ENCODE measurements at regions not wholly inside any gene's neighbourhood (a gene's known extent, or its start where the extent isn't known, plus 50 kb on each side); places are given as distances from the start of the nearest gene placed in this dataset.
A peak's percentile ranks its signal among the peaks of the same experiment; 100 is the strongest.

GRCh38 chr4:123976285-123976684, 579.7 kb downstream of the SPRY1 start:
- no peaks in the 10 kb centered on the region for H3K9me3 ChIP-seq (ENCODE audit: control insufficient read depth, low read length)
- H3K27me3 ChIP-seq (ENCODE audit: control insufficient read depth in 1 of 2, insufficient read depth in 2 of 2, low read length in 1 of 2), result no peaks in the 10 kb centered on the region
- no peaks in the 10 kb centered on the region for H3K36me3 ChIP-seq (ENCODE audit: control insufficient read depth in 1 of 2, insufficient read depth in 2 of 2, low read length in 1 of 2)
- DNase-seq (no peak), ATAC-seq (ENCODE audit: low FRiP score) (peak; percentile 15)
- no peak overlapping the region for H3K27ac ChIP-seq (ENCODE audit: low read depth in 1 of 2, low read length in 2 of 2)
- 45 to 48% methylated on average over 7 of the region's 7 CpGs for WGBS, 2 donors
- H3K4me1 ChIP-seq (ENCODE audit: control insufficient read depth in 1 of 2, insufficient read depth in 2 of 2, low read length in 2 of 2), result no peaks in the 10 kb centered on the region
- intact Hi-C loops (cut with DNase I), result no loop called here
- no peak overlapping the region for H3K4me3 ChIP-seq (ENCODE audit: low read length in 2 of 2)

- H3K27me3 ChIP-seq (ENCODE audit: control insufficient read depth in 1 of 2, insufficient read depth in 2 of 2, low read length in 1 of 2), result no peaks in the 10 kb centered on the region
- ATAC-seq (ENCODE audit: low FRiP score), result no peak
- intact Hi-C loops (cut with DNase I), result no loop called here
- no peak overlapping the region for H3K4me3 ChIP-seq (ENCODE audit: low read length in 2 of 2)
- H3K9me3 ChIP-seq (ENCODE audit: control insufficient read depth, low read length), result no peaks in the 10 kb centered on the region
- no peak for DNase-seq
- H3K36me3 ChIP-seq (ENCODE audit: control insufficient read depth in 1 of 2, insufficient read depth in 2 of 2, low read length in 1 of 2), result no peaks in the 10 kb centered on the region
- H3K27ac ChIP-seq (ENCODE audit: low read depth in 1 of 2, low read length in 2 of 2), result no peak overlapping the region
- 59 to 63% methylated on average over 2 of the region's 2 CpGs for WGBS, 2 donors
- H3K4me1 ChIP-seq (ENCODE audit: control insufficient read depth in 1 of 2, insufficient read depth in 2 of 2, low read length in 2 of 2), result no peaks in the 10 kb centered on the region
Observed at GRCh38 chr4:123976819-123977218, 580.2 kb downstream of the SPRY1 start.

- intact Hi-C loops (cut with DNase I), result no loop called here
- H3K4me1 ChIP-seq (ENCODE audit: control insufficient read depth in 1 of 2, insufficient read depth in 2 of 2, low read length in 2 of 2), result no peaks in the 10 kb centered on the region
- H3K9me3 ChIP-seq (ENCODE audit: control insufficient read depth, low read length), result no peaks in the 10 kb centered on the region
- 71 to 75% methylated on average over 3 of the region's 3 CpGs for WGBS, 2 donors
- H3K4me3 ChIP-seq (ENCODE audit: low read length in 2 of 2), result no peak overlapping the region
- ATAC-seq (ENCODE audit: low FRiP score) (no peak), DNase-seq (no peak)
- H3K36me3 ChIP-seq (ENCODE audit: control insufficient read depth in 1 of 2, insufficient read depth in 2 of 2, low read length in 1 of 2), result no peaks in the 10 kb centered on the region
- no peaks in the 10 kb centered on the region for H3K27me3 ChIP-seq (ENCODE audit: control insufficient read depth in 1 of 2, insufficient read depth in 2 of 2, low read length in 1 of 2)
- no peak overlapping the region for H3K27ac ChIP-seq (ENCODE audit: low read depth in 1 of 2, low read length in 2 of 2)
Observed at GRCh38 chr4:123977641-123978081, 581.1 kb downstream of the SPRY1 start.

- 81 to 92% methylated on average over 1 of the region's 1 CpG for WGBS, 2 donors
- no peaks in the 10 kb centered on the region for H3K4me1 ChIP-seq (ENCODE audit: control insufficient read depth in 1 of 2, insufficient read depth in 2 of 2, low read length in 2 of 2)
- no peaks in the 10 kb centered on the region for H3K27me3 ChIP-seq (ENCODE audit: control insufficient read depth in 1 of 2, insufficient read depth in 2 of 2, low read length in 1 of 2)
- no peak overlapping the region for H3K27ac ChIP-seq (ENCODE audit: low read depth in 1 of 2, low read length in 2 of 2)
- H3K9me3 ChIP-seq (ENCODE audit: control insufficient read depth, low read length), result no peaks in the 10 kb centered on the region
- no peak for ATAC-seq (ENCODE audit: low FRiP score)
- H3K36me3 ChIP-seq (ENCODE audit: control insufficient read depth in 1 of 2, insufficient read depth in 2 of 2, low read length in 1 of 2), result no peaks in the 10 kb centered on the region
- no peak overlapping the region for H3K4me3 ChIP-seq (ENCODE audit: low read length in 2 of 2)
- DNase-seq, result no peak
- intact Hi-C loops (cut with DNase I), result no loop called here
Observed at GRCh38 chr4:123978637-123979036, 582.0 kb downstream of the SPRY1 start.

- DNase-seq, result no peak
- H3K4me1 ChIP-seq (ENCODE audit: control insufficient read depth in 1 of 2, insufficient read depth in 2 of 2, low read length in 2 of 2), result no peaks in the 10 kb centered on the region
- no peak for ATAC-seq (ENCODE audit: low FRiP score)
- WGBS, 2 donors, result 68 to 80% methylated on average over 2 of the region's 2 CpGs
- H3K27me3 ChIP-seq (ENCODE audit: control insufficient read depth in 1 of 2, insufficient read depth in 2 of 2, low read length in 1 of 2), result no peaks in the 10 kb centered on the region
- no peak overlapping the region for H3K4me3 ChIP-seq (ENCODE audit: low read length in 2 of 2)
- no peaks in the 10 kb centered on the region for H3K9me3 ChIP-seq (ENCODE audit: control insufficient read depth, low read length)
- H3K27ac ChIP-seq (ENCODE audit: low read depth in 1 of 2, low read length in 2 of 2), result no peak overlapping the region
- no peaks in the 10 kb centered on the region for H3K36me3 ChIP-seq (ENCODE audit: control insufficient read depth in 1 of 2, insufficient read depth in 2 of 2, low read length in 1 of 2)
- intact Hi-C loops (cut with DNase I), result no loop called here
Observed at GRCh38 chr4:123980736-123981300, 584.2 kb downstream of the SPRY1 start.

GRCh38 chr4:123984886-123985285, 588.3 kb downstream of the SPRY1 start:
- WGBS, 2 donors, result 28 to 35% methylated on average over 3 of the region's 3 CpGs
- no peak for ATAC-seq (ENCODE audit: low FRiP score)
- no peaks in the 10 kb centered on the region for H3K27me3 ChIP-seq (ENCODE audit: control insufficient read depth in 1 of 2, insufficient read depth in 2 of 2, low read length in 1 of 2)
- H3K4me3 ChIP-seq (ENCODE audit: low read length in 2 of 2), result no peak overlapping the region
- H3K27ac ChIP-seq (ENCODE audit: low read depth in 1 of 2, low read length in 2 of 2), result no peak overlapping the region
- no peaks in the 10 kb centered on the region for H3K9me3 ChIP-seq (ENCODE audit: control insufficient read depth, low read length)
- peaks cover 0 to 2% of the 10 kb centered on the region in 2 donors for H3K36me3 ChIP-seq (ENCODE audit: control insufficient read depth in 1 of 2, insufficient read depth in 2 of 2, low read length in 1 of 2)
- intact Hi-C loops (cut with DNase I), result no loop called here
- peak in 1 of 2 donors; percentile 44 for DNase-seq
- no peaks in the 10 kb centered on the region for H3K4me1 ChIP-seq (ENCODE audit: control insufficient read depth in 1 of 2, insufficient read depth in 2 of 2, low read length in 2 of 2)

- ATAC-seq (ENCODE audit: low FRiP score), result peak; percentile 60
- Histone ChIP-seq H3K4me3 (ENCODE audit: low read length in 2 of 2) (no peak overlapping the region), H3K27me3 (ENCODE audit: control insufficient read depth in 1 of 2, insufficient read depth in 2 of 2, low read length in 1 of 2) (no peaks in the 10 kb centered on the region), H3K4me1 (ENCODE audit: control insufficient read depth in 1 of 2, insufficient read depth in 2 of 2, low read length in 2 of 2) (no peaks in the 10 kb centered on the region), H3K9me3 (ENCODE audit: control insufficient read depth, low read length) (no peaks in the 10 kb centered on the region), H3K27ac (ENCODE audit: low read depth in 1 of 2, low read length in 2 of 2) (no peak overlapping the region), H3K36me3 (ENCODE audit: control insufficient read depth in 1 of 2, insufficient read depth in 2 of 2, low read length in 1 of 2) (peaks cover 0 to 2% of the 10 kb centered on the region in 2 donors)
- 18 to 22% methylated on average over 2 of the region's 2 CpGs for WGBS, 2 donors
- intact Hi-C loops (cut with DNase I), result no loop called here
- DNase-seq, result peak in 1 of 2 donors; percentile 57
Observed at GRCh38 chr4:123986268-123986798, 589.7 kb downstream of the SPRY1 start.

- no peak overlapping the region for H3K27ac ChIP-seq (ENCODE audit: low read depth in 1 of 2, low read length in 2 of 2)
- H3K4me1 ChIP-seq (ENCODE audit: control insufficient read depth in 1 of 2, insufficient read depth in 2 of 2, low read length in 2 of 2), result no peaks in the 10 kb centered on the region
- ATAC-seq (ENCODE audit: low FRiP score) (no peak), DNase-seq (no peak)
- WGBS, 2 donors, result 80% methylated on average over 3 of the region's 3 CpGs
- H3K9me3 ChIP-seq (ENCODE audit: control insufficient read depth, low read length), result no peaks in the 10 kb centered on the region
- intact Hi-C loops (cut with DNase I), result no loop called here
- no peaks in the 10 kb centered on the region for H3K27me3 ChIP-seq (ENCODE audit: control insufficient read depth in 1 of 2, insufficient read depth in 2 of 2, low read length in 1 of 2)
- peaks cover 0 to 2% of the 10 kb centered on the region in 2 donors for H3K36me3 ChIP-seq (ENCODE audit: control insufficient read depth in 1 of 2, insufficient read depth in 2 of 2, low read length in 1 of 2)
- no peak overlapping the region for H3K4me3 ChIP-seq (ENCODE audit: low read length in 2 of 2)
Observed at GRCh38 chr4:123987408-123987807, 590.8 kb downstream of the SPRY1 start.

- H3K36me3 ChIP-seq (ENCODE audit: control insufficient read depth in 1 of 2, insufficient read depth in 2 of 2, low read length in 1 of 2), result peaks cover 0 to 2% of the 10 kb centered on the region in 2 donors
- WGBS, 2 donors, result 82 to 83% methylated on average over 2 of the region's 2 CpGs
- H3K27ac ChIP-seq (ENCODE audit: low read depth in 1 of 2, low read length in 2 of 2), result no peak overlapping the region
- H3K9me3 ChIP-seq (ENCODE audit: control insufficient read depth, low read length), result no peaks in the 10 kb centered on the region
- DNase-seq, result no peak
- H3K4me1 ChIP-seq (ENCODE audit: control insufficient read depth in 1 of 2, insufficient read depth in 2 of 2, low read length in 2 of 2), result no peaks in the 10 kb centered on the region
- no peak overlapping the region for H3K4me3 ChIP-seq (ENCODE audit: low read length in 2 of 2)
- H3K27me3 ChIP-seq (ENCODE audit: control insufficient read depth in 1 of 2, insufficient read depth in 2 of 2, low read length in 1 of 2), result no peaks in the 10 kb centered on the region
- intact Hi-C loops (cut with DNase I), result no loop called here
- ATAC-seq (ENCODE audit: low FRiP score), result no peak
Observed at GRCh38 chr4:123990310-123990870, 593.8 kb downstream of the SPRY1 start.

Measured in aorta (tissue), 5 donors.